Activated CD8-positive, alpha-beta memory T cell treated with anti-CD3 and anti-CD28 coated beads, Interleukin-2, amount 50 U/mL, for 48 hours (primary cell): ENCODE measurements at regions not wholly inside any gene's neighbourhood (a gene's known extent, or its start where the extent isn't known, plus 50 kb on each side); places are given as distances from the start of the nearest gene placed in this dataset.

Experiments
- DNase-seq: peaks from one replicate; pipeline ENCODE4 v3.0.0-alpha.2; 2020

GRCh38 chr11:71201936-71202597 is 50.3 kb downstream of the SHANK2 start:
- DNase-seq, result no peak

- no peak for DNase-seq
Measured at GRCh38 chr11:71201231-71201630, 51.1 kb downstream of the SHANK2 start.

- no peak for DNase-seq
Measured at GRCh38 chr11:71200761-71201160, 51.6 kb downstream of the SHANK2 start.

GRCh38 chr11:71200172-71200716 is 52.1 kb downstream of the SHANK2 start:
- no peak for DNase-seq

GRCh38 chr11:71199226-71199820 is 53.1 kb downstream of the SHANK2 start:
- DNase-seq, result no peak

- no peak for DNase-seq
Measured at GRCh38 chr11:71198823-71199165, 53.6 kb downstream of the SHANK2 start.

GRCh38 chr11:71198141-71198822 is 54.1 kb downstream of the SHANK2 start:
- DNase-seq, result no peak

- no peak for DNase-seq
Measured at GRCh38 chr11:71197096-71197495, 55.3 kb downstream of the SHANK2 start.

- no peak for DNase-seq
Measured at GRCh38 chr11:71194710-71195109, 57.7 kb downstream of the SHANK2 start.

- no peak for DNase-seq
Measured at GRCh38 chr11:71193431-71193830, 58.9 kb downstream of the SHANK2 start.

GRCh38 chr11:71192629-71193028 is 59.7 kb downstream of the SHANK2 start:
- DNase-seq, result no peak

- no peak for DNase-seq
Measured at GRCh38 chr11:71191201-71191600, 61.2 kb downstream of the SHANK2 start.

GRCh38 chr11:71190551-71190950 is 61.8 kb downstream of the SHANK2 start:
- no peak for DNase-seq

- DNase-seq, result no peak
Measured at GRCh38 chr11:71189768-71190315, 62.5 kb downstream of the SHANK2 start.

GRCh38 chr11:71188886-71189767 is 63.2 kb downstream of the SHANK2 start:
- no peak for DNase-seq

GRCh38 chr11:71188073-71188472 is 64.3 kb downstream of the SHANK2 start:
- DNase-seq, result no peak

- DNase-seq, result no peak
Measured at GRCh38 chr11:71186806-71187205, 65.6 kb downstream of the SHANK2 start.

- no peak for DNase-seq
Measured at GRCh38 chr11:71185411-71185810, 67.0 kb downstream of the SHANK2 start.

- DNase-seq, result no peak
Measured at GRCh38 chr11:71184421-71185210, 67.8 kb downstream of the SHANK2 start.

- no peak for DNase-seq
Measured at GRCh38 chr11:71183878-71184277, 68.5 kb downstream of the SHANK2 start.

GRCh38 chr11:71182791-71183677 is 69.3 kb downstream of the SHANK2 start:
- no peak for DNase-seq
